ENCODE measurements at regions not wholly inside any gene's neighbourhood (a gene's known extent, or its start where the extent isn't known, plus 50 kb on each side); places are given as distances from the start of the nearest gene placed in this dataset.

DNA sequence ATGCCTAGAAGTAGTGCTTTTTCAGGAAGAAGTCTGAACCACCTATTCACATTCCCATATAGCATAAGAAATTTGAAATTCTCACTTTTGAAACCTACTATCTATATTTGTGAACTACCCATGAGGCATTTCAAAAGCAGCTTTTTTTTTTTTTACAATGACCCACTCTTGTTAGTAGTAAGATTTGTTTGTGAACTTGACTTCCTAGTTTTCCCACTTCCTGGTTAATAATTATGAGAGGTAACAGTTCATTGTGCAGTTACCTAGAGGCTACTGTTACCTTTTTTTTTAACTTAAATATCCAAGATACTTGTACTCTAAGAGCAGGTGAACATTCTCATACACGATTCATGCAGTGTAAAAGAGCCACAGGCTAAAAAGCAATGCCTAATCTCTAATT lies 371.7 kb upstream of the ADGRL2 start:
- TF ChIP-seq, protein P1, sequence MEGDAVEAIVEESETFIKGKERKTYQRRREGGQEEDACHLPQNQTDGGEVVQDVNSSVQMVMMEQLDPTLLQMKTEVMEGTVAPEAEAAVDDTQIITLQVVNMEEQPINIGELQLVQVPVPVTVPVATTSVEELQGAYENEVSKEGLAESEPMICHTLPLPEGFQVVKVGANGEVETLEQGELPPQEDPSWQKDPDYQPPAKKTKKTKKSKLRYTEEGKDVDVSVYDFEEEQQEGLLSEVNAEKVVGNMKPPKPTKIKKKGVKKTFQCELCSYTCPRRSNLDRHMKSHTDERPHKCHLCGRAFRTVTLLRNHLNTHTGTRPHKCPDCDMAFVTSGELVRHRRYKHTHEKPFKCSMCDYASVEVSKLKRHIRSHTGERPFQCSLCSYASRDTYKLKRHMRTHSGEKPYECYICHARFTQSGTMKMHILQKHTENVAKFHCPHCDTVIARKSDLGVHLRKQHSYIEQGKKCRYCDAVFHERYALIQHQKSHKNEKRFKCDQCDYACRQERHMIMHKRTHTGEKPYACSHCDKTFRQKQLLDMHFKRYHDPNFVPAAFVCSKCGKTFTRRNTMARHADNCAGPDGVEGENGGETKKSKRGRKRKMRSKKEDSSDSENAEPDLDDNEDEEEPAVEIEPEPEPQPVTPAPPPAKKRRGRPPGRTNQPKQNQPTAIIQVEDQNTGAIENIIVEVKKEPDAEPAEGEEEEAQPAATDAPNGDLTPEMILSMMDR (IDR thresholded peaks at IDR 0.05 in 8 of 11, conservative IDR thresholded peaks at IDR 0.05 in 3 of 11) = no peak
- no peak for TF ChIP-seq POLR2AphosphoS5 (IDR thresholded peaks at IDR 0.05)
